OCI-LY1 (cell line): ENCODE measurements at regions not wholly inside any gene's neighbourhood (a gene's known extent, or its start where the extent isn't known, plus 50 kb on each side); places are given as distances from the start of the nearest gene placed in this dataset.
"Not testable (repeated sequence)": the region's sequence is repeated elsewhere in the genome, so short reads cannot be mapped to it uniquely, and the experiment has no call there.

Source experiments
- H2AFZ ChIP-seq: fragments of 200-600 bp; sonication (generic), shearing (Covaris generic); 2 replicates; pipeline ENCODE4 v1.6.0; 2014; ENCODE audit warnings: antibody characterized with exemption, mild to moderate bottlenecking, low read length
- H3F3A ChIP-seq: fragments of 200-600 bp; sonication (generic), shearing (Covaris generic); 2 replicates; pipeline ENCODE4 v1.6.0; 2014; ENCODE audit warnings: mild to moderate bottlenecking, antibody characterized with exemption, low read length, moderate library complexity; ENCODE audit not compliant: insufficient read depth
- H3K27ac ChIP-seq: fragments of 200-600 bp; sonication (generic); 2 replicates; pipeline ENCODE4 v1.5.1; 2014; ENCODE audit warnings: low read length, mixed run types, mild to moderate bottlenecking, low read depth; ENCODE audit not compliant: poor library complexity, severe bottlenecking
- H3K27me3 ChIP-seq: fragments of 200-600 bp; sonication (generic); 2 replicates; pipeline ENCODE4 v1.6.0; 2014; ENCODE audit warnings: antibody characterized with exemption, mild to moderate bottlenecking, low read length, moderate library complexity; ENCODE audit not compliant: insufficient read depth
- H3K36me3 ChIP-seq: fragments of 200-600 bp; sonication (generic); 2 replicates; pipeline ENCODE4 v1.6.1; 2014; ENCODE audit warnings: mild to moderate bottlenecking, antibody characterized with exemption, low read length, moderate library complexity, mixed read lengths; ENCODE audit not compliant: insufficient read depth
- H3K4me1 ChIP-seq: fragments of 200-600 bp; sonication (generic); 2 replicates; pipeline ENCODE4 v1.5.1; 2014; ENCODE audit warnings: mild to moderate bottlenecking, low read length, moderate library complexity; ENCODE audit not compliant: insufficient read depth, severe bottlenecking
- H3K4me2 ChIP-seq: fragments of 200-600 bp; sonication (generic), shearing (Covaris generic); 2 replicates; pipeline ENCODE4 v1.6.1; 2014; ENCODE audit warnings: low read length
- H3K4me3 ChIP-seq: fragments of 200-600 bp; sonication (generic); 2 replicates; pipeline ENCODE4 v1.5.1; 2014; ENCODE audit warnings: low read length, low read depth, mild to moderate bottlenecking, mixed read lengths; ENCODE audit not compliant: poor library complexity, severe bottlenecking
- H3K79me2 ChIP-seq: fragments of 200-600 bp; shearing (Covaris generic); 2 replicates; pipeline ENCODE4 v1.6.1; 2016; ENCODE audit warnings: mixed run types, low read length, mixed read lengths; ENCODE audit not compliant: insufficient read depth
- H3K9ac ChIP-seq: fragments of 200-600 bp; sonication (generic), shearing (Covaris generic); 2 replicates; pipeline ENCODE4 v1.6.1; 2014; ENCODE audit warnings: mild to moderate bottlenecking, low read length, mixed read lengths
- H3K9me2 ChIP-seq: fragments of 200-600 bp; sonication (generic), shearing (Covaris generic); 2 replicates; pipeline ENCODE4 v1.6.1; 2014; ENCODE audit warnings: low read depth, mild to moderate bottlenecking, low read length, mixed read lengths
- H3K9me3 ChIP-seq: fragments of 200-600 bp; shearing (Covaris generic); 2 replicates; pipeline ENCODE4 v1.6.1; 2014; ENCODE audit warnings: low read length, mixed read lengths
- H4K20me1 ChIP-seq: fragments of 200-600 bp; sonication (generic), shearing (Covaris generic); 2 replicates; pipeline ENCODE4 v1.6.0; 2016; ENCODE audit warnings: mild to moderate bottlenecking, low read length; ENCODE audit not compliant: insufficient read depth
- CTCF ChIP-seq: fragments of 200-600 bp; sonication (generic), shearing (Covaris generic); IDR thresholded peaks from 2 replicates; pipeline ENCODE4 v1.5.1; 2017; ENCODE audit warnings: mild to moderate bottlenecking, antibody characterized with exemption, low read length, moderate library complexity, mixed read lengths
- EZH2 ChIP-seq: fragments of 200-600 bp; sonication (generic), shearing (Covaris generic); IDR thresholded peaks from 2 replicates; pipeline ENCODE4 v1.8.0; 2017; ENCODE audit warnings: borderline replicate concordance, mixed run types, mild to moderate bottlenecking, antibody characterized with exemption, low read length, moderate library complexity, mixed read lengths

DNA sequence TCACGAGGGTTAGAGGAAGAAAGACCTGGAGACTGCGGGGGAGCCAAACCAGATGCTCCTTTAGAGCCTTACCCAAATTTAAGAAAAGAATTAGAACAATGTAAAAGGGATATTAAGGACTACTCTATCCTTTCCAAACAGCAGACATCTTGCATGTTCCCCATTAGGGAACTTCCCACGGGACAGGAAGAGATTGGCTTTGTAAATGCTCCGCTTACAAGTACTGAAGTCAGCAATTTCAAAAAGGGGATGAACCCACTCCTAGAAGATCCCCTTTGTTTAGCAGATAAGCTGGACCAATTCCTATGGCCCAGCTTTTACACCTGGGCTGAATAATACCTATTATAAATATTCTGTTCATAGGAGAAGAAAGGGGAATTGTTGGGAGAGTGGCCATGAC is 74.2 kb downstream of the APOBEC1 start:
- no peaks in the 10 kb centered on the region for H3K27me3 ChIP-seq
- H3K36me3 ChIP-seq = no peaks in the 10 kb centered on the region
- H3K79me2 ChIP-seq = no peaks in the 10 kb centered on the region
- H3K4me2 ChIP-seq = no peak overlapping the region
- H4K20me1 ChIP-seq = no peaks in the 10 kb centered on the region
- no peaks in the 10 kb centered on the region for H3K9me3 ChIP-seq
- H3K4me1 ChIP-seq = no peaks in the 10 kb centered on the region
- no peaks in the 10 kb centered on the region for H3K9me2 ChIP-seq
- no peak overlapping the region for H3K4me3 ChIP-seq
- no peak for TF ChIP-seq CTCF
- TF ChIP-seq EZH2 = no peak
- H3K9ac ChIP-seq = no peak overlapping the region
- H3K27ac ChIP-seq = no peak overlapping the region
- no peak overlapping the region for H2AFZ ChIP-seq
- H3F3A ChIP-seq = no peaks in the 10 kb centered on the region

GRCh38 chr12:7590085-7590484 is 75.6 kb downstream of the APOBEC1 start:
- H3K27ac ChIP-seq, H3K9me3 ChIP-seq, H3K9ac ChIP-seq, H3K4me3 ChIP-seq, H3F3A ChIP-seq, H3K79me2 ChIP-seq, H3K4me1 ChIP-seq, H3K4me2 ChIP-seq, H3K9me2 ChIP-seq, H4K20me1 ChIP-seq, H3K36me3 ChIP-seq, H3K27me3 ChIP-seq, H2AFZ ChIP-seq: not testable (repeated sequence)

DNA sequence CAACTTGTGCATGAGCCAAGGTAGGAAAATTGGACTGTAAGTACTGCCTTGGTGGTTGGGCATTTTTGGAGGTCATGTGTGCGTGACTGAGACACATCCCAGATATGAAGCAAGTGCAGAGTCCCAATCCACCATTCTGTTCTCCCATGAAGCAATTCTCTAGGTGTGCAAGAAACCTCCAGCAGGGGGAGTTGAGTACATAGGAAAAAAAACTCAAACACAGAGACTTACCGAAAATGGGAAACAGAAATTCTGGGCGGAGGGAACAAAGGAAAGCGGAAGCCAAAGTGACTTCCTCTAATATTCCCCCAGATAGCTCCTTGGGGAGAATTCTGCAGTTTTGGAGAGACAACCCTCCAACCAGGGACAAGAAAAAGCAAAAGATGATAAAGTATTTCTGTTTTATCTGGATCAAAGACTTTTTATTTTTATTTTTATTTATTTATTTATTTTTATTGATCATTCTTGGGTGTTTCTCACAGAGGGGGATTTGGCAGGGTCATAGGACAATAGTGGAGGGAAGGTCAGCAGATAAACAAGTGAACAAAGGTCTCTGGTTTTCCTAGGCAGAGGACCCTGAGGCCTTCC is 76.9 kb downstream of the APOBEC1 start:
- not testable (repeated sequence) for H3K9ac ChIP-seq, H4K20me1 ChIP-seq, H3K4me2 ChIP-seq, H2AFZ ChIP-seq, H3K4me3 ChIP-seq, H3K36me3 ChIP-seq, H3K9me3 ChIP-seq, H3K4me1 ChIP-seq, H3K9me2 ChIP-seq, H3K27ac ChIP-seq, H3F3A ChIP-seq, H3K27me3 ChIP-seq, H3K79me2 ChIP-seq
- TF ChIP-seq CTCF = peak; percentile 59

GRCh38 chr12:7584137-7584536 is 80.6 kb upstream of the CD163 start:
- not testable (repeated sequence) for H3K9ac ChIP-seq, H3K79me2 ChIP-seq, H3K9me2 ChIP-seq, H3K27ac ChIP-seq, H3K4me2 ChIP-seq, H4K20me1 ChIP-seq, H3K4me3 ChIP-seq, H3K27me3 ChIP-seq, H3F3A ChIP-seq, H3K9me3 ChIP-seq, H2AFZ ChIP-seq, H3K4me1 ChIP-seq, H3K36me3 ChIP-seq
